Stromal cell of bone marrow (primary cell): ENCODE measurements at regions not wholly inside any gene's neighbourhood (a gene's known extent, or its start where the extent isn't known, plus 50 kb on each side); places are given as distances from the start of the nearest gene placed in this dataset.

Source experiments
- DNase-seq: peaks from one replicate; pipeline ENCODE4 v3.0.0-alpha.2; 2012; ENCODE audit warnings: low read depth

DNA sequence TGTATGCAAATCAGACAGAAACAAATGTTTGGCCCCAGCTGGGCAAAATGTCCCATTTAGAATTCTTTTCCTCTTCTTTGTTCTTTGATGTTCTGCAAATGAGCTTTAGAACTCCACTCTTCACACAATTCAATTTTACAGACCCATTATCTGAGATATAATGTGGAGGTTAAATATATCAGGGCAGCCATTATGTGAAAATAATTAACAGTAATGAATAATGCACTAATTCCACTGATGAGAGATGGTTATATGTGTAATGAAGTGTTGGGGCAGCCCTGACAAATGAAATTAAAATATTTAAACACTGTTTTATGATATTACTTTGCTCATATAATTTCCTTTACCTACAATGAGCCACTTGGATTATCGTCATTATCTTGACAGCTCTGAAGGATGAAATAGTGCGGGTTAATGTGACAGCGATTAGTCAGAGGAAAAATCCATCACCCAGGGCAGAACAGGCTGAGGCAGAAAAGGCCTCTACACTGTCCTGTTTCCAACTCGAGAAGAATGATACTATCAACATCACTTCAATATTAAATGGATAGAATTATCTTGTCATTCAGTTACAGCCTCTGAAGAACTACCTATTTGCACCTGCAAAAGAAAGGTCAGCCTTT lies 321.1 kb downstream of the RBM26 start:
- no peak for DNase-seq

DNA sequence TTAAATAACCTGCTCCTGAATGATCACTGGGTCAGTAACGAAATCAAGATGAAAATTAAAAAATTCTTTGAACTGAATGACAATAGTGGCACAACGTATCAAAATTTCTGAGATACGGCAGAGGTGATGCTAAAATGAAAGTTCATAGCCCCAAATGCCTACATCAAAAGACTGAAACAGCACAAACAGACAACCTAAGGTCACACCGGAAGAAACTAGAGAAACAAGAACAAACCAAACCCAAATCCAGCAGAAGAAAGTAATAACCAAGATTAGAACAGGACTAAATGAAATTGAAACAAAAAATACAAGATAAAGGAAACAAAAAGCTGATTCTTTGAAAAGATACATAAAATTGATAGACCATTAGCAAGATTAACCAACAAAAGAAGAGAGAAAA lies 324.1 kb downstream of the RBM26 start:
- no peak for DNase-seq

DNA sequence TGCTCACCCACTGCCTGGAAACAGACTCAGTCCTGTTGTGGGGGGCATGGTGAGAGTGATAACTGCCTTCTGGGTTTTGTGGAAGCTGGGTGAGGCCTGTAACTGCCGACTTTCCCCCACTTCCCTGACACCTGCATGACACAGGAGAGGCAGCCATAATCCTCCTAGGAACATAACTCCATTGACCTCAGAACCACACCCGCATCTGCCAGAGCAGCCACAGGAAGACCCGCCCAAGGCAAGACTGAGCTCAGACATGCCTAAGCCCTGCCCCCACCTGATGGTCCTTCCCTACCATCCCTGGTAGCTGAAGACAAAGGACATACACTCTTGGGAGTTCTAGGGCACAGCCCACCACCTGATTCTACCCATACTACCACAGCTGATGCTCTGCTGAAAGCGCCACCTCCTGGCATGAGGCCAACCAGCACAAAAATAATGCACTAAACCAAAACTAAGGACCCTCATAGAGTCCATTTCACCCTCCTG lies 326.7 kb downstream of the RBM26 start:
- DNase-seq, result no peak

DNA sequence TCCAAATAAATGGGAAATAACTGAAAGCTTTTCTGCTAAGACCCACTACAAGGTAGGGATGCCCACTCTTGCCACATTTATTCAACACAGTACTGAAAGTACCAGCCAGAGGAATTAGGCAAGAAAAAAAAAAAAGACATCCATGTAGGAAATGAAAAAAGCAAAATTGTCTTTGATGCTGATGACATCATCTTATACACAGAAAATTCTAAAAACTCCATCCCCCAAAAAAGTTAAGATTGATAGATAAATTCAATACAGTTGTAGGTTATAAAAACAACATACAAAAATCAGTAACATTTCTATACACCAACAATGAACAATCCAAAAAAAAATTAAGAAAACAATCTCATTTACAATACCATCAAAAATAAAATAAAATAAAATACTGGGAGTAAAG lies 330.4 kb downstream of the RBM26 start:
- DNase-seq, result no peak

DNA sequence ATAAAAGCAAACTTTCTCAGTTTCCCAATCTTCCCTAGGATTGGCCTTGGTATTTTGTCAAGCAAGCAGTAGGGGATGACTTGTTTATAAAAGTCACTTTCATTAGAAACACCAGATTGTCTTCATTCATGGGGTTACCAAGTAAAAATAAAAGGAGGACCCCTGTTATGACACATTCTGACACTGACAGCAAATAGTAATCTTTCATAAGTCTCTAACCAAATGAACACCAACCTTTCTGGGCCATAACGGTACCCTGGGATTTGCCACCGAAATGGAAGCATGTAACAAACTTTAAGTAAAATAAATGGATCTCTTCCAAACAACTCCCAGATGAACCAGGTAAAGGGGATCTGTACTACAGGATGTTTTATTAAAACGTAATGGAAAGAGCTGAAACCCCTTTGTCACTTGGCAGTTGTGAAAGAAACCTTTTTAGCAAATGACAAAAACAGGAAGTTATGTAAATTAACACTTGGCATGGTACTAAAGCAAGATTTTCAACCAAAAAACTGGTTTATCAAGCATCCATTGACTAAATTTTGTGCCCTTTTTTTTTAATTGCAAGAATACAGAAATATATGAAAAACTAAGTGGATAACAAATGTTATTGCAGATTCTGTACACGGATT lies 335.6 kb downstream of the RBM26 start:
- no peak for DNase-seq

DNA sequence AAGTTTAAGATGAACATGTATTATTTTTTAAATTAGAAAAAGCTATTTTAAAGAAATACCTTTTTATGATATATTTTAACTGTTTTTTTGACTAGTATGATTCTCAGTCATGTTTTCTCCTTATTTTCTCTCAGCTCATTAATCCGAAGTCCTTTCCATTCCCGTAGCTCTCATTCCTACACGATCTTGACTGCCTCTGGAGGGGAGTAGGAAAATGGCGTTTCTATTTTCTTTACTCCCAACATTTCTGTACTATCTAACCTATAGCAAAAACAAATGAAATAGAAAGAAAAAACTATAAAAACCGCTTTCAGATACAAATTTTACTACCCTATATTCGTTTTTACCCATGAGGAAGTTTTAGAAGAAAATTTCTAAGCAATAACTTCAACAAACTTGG lies 343.8 kb downstream of the RBM26 start:
- DNase-seq, result no peak

DNA sequence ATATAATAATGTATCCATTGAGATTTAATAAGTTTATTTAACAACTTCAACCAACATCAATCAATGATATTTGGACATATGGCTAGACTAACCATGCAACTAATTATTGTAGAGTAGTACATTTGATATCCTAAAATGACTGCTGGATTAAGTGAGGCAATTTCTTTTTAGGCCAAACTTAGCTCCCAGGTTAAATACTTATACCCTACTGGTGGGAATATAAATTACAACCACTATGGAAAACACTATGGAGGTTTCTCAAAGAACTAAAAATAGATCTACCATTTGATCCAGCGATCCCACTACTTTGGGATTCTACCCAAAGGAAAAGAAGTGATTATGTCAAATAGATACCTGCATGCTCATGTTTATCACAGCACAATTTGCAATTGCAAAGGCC lies 345.8 kb downstream of the RBM26 start:
- DNase-seq, result no peak

DNA sequence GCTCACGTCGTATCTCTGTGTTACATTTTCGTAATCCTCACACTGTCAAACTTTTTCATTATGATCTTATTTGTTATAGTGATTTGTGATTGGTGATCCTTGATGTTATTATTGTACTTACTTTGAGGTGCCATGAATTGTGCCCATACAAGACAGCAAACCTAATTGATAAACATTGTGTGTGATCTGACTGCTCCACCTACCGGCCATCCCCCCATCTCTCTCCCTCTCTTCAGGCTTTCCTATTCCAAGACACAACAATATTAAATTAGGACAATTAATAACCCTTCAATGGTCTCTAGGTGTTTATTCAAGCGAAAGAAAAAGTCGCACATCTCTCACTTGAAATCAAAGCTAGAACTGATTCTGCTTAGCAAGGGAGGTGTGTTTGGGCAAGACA lies 349.3 kb downstream of the RBM26 start:
- DNase-seq, result no peak

DNA sequence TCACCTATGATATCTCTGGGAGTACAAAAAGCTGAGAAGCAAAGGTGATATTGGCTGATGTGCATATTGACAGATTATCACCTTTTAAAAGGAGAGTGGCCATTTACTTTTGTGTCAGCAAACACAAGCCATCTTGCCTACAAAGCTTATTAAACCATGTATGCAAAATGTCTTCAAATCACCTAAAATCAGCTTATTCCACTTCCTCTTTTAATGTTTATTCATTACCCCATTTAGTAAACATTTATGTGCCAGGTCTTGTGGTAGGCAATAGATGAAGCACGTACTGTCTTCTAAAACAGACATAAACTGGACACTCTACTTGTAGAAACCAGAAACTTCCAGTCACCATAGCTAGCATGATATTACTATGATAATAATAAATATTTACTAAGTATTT lies 354.6 kb downstream of the RBM26 start:
- no peak for DNase-seq

DNA sequence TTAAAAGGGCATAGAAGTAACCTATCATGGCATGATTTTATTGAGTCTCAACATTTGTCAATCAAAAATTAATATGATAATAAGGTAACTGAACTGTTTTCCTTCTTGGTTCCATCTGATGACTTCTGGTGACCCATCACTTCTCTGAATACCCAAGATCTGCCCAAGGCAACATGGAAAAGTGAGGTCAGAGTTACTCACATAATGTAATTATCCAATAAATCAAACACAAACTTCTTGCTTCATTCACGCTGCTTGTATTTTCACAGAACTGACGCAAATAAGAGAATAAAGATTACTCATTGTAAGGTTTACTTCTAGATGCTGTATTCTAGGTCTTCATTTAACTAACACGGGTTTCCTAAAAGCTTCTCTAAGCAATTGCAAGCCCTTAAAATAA lies 361.6 kb downstream of the RBM26 start:
- no peak for DNase-seq

DNA sequence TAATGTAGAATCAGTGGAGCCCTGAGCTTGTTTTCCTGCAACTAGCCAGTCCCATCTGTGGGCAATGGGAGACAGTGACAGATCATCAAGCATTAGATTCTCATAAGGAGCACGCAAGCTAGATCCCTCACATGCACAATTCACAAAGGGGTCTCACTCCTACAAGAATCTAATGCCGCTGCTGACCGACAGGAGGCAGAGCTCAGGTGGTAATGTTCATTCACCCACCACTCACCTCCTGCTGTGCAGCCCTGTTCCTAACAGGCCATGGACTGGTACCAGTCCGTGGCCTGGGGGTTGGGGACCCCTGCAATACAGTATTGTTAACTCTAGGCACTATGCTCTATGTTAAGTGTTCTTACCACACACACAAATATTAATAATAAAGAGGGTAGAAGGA lies 362.8 kb downstream of the RBM26 start:
- no peak for DNase-seq

DNA sequence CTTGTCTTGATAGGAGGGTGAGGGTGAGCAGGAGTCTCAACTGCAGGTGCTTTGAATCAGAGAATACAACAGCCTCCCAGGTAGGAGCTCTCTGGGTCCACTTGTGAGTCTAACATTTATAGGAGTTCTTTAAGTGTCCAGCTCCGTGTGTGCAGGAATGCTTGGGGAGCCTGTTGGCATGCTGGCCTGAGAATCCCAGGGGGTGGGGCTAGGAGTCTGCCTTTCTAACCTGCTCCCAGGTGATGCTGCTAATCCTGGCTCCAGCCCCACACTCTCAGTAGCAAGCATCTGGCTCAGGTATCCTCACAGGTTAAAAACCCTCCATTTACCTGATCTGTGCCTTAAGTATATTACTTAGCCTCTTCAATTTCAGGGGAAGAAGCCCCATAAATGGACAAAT lies 368.9 kb downstream of the RBM26 start:
- DNase-seq, result no peak

DNA sequence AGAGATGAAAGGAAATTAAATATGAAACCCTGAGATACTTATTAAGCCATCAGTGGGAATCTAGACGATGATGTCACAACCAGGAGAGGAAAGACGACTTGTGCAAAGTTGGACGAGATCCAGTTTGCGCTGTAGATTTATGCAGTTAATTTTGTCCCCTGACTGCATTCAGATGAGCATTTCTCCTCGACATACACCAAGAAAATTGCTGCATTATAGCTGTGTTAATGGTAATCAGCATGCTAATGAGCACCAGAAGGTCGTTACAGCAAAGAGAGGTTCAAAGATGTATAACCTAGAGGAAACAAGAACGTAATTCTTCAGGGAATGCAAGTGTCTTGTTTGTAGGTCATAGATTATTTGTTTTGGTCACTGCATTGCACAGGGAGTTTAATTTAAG lies 371.7 kb downstream of the RBM26 start:
- no peak for DNase-seq

DNA sequence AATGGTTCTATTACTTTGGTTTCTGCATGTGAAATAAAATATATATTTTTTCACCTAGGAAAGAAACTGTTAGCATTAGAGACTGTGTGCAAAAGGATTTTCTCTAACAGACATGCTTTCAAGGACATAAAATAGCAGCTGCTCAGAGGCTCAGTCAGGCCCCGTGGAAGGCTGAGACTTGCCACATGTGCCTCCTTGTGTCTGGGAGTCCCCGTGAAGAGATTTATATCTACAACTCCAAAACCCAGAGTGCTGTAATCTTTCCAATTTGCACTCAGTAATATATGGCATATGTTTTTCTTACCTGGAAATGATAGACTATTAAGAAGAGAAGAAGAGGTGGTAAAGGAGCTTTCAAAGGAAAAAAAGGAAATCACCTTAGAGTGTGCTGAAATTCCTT lies 371.6 kb upstream of the OBI1 start:
- no peak for DNase-seq

DNA sequence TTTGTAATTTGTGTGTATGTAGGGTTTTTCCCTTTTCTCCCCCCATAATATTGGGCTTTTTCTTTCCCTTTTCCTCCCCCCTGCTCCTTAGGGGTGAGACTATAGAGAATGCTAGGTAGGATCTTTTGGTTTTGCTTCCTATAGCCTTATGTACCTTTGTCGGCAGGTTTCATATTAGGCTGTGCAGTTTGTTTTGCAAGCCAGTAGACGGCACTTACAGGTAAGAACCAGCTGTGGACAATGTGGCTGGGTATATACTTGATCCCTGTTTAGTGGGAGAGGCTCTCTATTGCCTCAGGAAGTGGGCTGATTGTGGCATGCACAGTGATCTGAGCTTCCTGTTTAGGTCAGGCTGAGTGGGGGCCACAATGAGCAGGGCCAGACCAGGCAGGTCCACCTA lies 359.2 kb upstream of the OBI1 start:
- DNase-seq, result no peak

DNA sequence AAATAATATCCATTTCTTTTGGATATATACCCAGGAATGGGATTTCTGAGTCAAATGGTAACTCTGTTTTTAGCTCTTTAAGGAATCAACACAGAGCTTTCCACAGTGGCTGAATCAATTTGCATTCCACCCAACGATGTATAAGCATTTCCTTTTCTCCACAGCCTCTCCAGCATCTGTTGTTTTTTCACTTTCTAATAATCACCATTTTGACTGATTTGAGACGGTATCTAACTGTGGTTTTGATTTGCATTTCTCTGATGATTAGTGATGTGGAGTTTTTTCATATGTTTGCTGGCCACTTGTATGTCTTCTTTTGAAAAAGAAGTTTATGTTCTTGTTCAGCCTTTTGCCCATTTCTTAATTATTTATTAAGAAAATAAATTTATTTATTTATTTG lies 352.2 kb upstream of the OBI1 start:
- no peak for DNase-seq

DNA sequence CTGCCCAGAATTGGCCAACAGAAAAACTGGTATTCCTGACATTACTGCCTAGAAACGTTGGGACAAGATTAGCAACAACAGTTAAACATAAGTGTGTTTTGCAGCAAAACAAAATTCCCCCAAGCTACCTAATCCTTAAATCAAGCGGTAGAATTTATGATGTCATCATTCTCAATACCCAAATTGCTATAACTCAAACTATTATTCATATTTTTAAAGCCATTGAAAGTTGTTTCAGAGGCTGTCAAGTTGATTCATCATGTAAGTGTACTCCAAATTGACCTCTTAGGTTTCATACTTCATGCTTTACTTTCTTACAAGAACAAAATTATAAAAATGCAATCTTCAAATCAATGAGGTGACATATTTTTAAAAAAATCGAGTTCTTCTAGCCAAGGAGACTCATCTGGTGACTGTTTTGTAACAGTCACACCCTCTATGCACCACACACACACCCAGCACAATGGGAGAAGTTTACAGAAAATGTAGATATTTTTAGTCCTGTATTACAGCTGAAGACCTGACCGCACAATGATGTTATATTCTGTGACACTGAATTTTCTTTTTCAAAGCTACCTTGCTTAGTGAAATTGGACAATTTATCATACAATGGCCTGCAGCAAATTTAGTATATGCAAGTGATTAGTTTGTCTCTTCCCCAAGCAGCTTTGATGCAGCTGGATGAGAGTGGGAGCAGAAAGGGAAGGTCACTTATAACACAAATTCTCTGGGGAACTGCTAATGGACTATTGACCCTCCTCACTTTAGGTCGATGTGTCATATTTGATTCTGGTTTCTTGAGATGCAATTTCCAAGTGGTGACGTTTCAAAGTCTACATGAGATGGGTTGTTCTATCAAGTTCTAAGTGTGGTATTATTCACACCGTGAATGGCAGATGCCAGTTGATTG lies 345.3 kb upstream of the OBI1 start:
- DNase-seq, result no peak

DNA sequence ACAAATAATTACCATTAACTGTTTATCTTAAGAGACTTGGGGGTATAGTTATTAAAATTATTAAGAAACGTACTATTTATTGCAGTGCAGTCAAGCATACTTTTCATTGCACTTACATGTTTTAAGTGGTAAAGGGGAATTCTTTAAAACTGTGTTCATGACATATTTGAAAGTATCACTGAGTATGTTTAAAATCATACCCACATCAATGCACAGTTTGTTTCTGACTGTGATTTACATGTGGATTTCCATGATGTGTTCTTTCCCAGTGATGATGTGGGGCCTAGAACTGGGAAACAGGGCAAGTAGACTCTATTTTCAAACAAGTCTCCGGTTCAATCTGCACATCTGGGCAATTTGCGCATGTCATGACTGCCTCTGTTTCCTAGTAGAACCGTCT lies 340.5 kb upstream of the OBI1 start:
- no peak for DNase-seq

DNA sequence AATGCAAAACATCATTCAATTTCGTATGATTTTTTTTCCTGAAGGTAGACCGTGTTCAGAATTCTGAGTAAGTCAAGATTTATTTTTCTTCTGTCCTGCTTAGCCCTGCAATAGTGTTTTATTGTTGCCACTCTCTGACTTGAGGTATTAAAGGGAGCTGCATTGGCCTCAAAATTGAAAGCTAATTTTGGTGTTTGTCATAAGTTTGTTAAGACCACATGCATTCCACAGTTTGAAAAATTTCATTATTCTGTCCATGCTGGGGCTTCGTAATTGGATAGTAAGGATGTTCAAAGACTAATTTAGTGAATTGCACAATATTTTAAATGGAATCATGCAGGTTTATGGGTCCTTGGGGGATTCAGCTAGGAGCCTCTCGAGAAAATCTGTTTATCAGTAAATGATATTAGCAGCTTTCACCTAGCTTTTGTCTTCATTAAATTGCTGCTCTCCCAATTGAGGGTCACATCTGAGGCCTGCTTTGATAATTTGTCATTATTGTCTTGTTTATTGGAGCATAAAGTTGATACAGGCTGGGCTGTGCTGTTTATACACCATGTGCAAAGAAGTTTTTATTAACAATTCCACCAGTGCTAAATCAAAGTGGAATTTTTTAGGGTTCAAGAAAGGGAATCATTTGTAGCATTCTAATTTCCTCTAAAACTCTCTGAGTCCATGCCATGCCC lies 339.8 kb upstream of the OBI1 start:
- DNase-seq, result no peak

DNA sequence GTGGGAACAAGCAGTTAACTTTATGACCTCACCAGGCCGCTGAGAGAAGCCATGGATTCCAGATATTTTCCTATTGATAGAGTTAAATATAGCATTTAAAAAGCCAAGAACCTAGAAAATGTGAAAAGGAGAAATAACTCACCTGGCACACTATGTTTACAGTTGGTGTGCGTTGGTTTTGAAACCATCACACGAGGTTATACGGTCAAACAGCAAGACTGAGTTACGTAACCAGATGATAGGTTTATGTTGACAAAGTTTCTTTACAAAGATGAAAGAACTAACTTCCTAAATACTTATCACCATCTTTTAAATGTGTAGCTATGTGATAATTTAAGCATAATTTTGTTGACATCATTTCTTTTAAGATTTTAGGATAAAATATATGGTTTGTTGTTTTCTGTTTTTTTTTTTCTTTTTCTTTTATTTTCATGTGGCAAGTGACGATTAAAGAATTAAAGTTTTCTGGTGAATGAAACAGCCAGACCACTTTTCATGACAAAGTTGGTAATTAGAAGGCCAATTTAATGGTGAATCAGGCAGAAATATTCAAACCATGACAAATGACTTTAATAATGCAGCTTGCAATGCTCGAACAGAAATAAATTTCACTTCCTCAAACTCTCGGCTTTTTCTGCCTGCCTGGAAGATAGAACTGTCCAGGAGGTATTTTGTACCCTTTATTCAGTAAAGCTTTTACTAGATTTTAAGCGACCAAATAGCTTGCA lies 339.1 kb upstream of the OBI1 start:
- DNase-seq, result no peak

DNA sequence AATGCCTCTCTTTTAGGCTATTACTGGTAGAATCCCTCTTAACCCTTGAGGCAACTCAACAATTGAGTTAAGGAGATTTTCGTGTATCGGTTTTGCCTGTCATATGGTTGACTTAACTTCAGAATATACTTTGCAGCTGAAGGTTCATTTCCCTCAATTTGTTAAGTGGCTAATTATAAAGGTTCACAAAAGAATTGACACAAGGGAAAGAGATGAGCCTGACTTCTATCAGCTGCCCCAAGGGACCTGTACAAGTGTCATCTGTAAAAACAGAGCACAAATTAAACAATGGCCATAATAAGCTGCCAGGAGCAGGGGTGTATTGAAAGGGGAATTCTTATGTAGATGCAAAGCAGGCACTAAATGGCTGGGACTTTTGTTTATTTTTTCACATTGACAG lies 334.8 kb upstream of the OBI1 start:
- DNase-seq, result no peak

DNA sequence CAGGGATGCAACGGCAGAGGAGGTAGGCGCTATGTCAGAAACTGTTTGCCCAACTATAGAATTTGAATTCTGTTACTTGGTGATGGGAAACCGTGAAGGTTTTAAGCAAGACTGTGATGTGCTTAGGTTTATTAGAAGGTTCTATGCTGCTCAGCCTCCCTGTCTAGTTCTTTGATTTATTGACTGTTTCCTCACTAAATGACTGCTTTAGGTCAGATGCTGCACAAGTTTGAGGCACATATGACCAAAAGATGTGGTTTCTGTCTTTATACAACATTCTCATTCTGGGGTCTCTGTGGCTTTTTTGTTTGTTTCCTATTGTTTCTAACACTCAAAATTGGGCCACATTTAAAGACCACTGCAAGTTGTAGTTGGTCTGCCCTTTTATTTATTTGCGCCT lies 323.0 kb upstream of the OBI1 start:
- no peak for DNase-seq
